HG02759 (cell line): ENCODE measurements at regions not wholly inside any gene's neighbourhood (a gene's known extent, or its start where the extent isn't known, plus 50 kb on each side); places are given as distances from the start of the nearest gene placed in this dataset.
"Not testable (repeated sequence)": the region's sequence is repeated elsewhere in the genome, so short reads cannot be mapped to it uniquely, and the experiment has no call there.

Experiments
- ATAC-seq: cut with Tn5 transposase; IDR thresholded peaks from one replicate; pipeline ENCODE4 v1.9.1; 2021; ENCODE audit warnings: mild to moderate bottlenecking, moderate library complexity; ENCODE audit not compliant: unreplicated experiment

GRCh38 chr9:110013064-110013463 lies 194.9 kb downstream of the C9orf152 start:
- no peak for ATAC-seq

GRCh38 chr9:110015759-110016158 lies 192.2 kb downstream of the C9orf152 start:
- no peak for ATAC-seq

DNA sequence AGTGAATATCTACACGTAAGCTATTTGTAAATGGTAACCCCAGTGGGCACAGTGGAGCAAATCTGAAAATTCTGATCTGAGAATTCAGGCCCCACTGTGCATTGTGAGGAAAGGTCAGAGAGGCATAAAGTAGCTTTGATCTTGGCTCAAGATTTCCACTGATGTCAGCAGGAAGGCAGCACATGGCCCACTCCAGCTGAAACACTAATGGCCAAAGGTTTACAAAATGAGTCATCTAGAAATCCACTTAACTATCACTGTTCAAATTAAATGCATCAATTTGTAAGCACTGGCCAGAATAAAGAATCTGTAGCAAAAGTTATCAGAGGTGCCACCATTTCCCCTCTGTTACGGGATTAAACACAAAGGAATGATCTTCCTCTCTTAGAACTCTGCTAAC lies 191.6 kb downstream of the C9orf152 start:
- no peak for ATAC-seq

DNA sequence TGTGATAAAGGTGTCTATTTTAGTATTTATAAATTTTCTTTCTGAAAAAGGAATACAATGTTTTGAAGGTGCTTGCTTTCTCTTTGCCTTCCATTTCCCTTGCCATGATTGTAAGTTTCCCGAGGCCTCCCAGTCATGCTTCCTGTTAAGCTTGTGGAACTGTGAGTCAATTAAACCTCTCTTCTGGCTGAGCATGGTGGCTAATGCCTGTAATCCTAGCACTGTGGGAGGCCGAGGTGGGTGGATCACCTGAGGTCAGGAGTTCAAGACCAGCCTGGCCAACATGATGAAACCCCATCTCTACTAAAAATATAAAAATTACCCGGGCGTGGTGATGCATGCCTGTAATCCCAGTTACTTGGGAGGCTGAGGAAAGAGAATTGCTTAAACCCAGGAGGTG lies 187.7 kb downstream of the C9orf152 start:
- not testable (repeated sequence) for ATAC-seq

GRCh38 chr9:110021891-110022290 lies 186.1 kb downstream of the C9orf152 start:
- peak; percentile 96 for ATAC-seq

DNA sequence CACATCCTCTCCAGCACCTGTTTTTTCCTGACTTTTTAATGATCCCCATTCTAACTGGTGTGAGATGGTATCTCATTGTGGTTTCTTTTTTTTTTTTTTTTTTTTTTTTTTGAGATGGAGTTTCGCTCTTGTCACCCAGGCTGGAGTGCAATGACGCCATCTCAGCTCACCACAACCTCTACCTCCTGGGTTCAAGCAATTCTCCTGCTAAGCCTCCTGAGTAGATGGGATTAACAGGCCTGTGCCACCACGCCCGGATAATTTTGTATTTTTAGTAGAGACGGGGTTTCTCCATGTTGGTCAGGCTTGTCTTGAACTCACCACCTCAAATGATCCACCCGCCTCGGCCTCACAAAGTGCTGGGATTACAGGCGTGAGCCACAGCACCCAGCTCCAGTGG lies 184.7 kb downstream of the C9orf152 start:
- not testable (repeated sequence) for ATAC-seq

GRCh38 chr9:110025551-110026170 lies 182.3 kb downstream of the C9orf152 start:
- ATAC-seq, result peak; percentile 39

DNA sequence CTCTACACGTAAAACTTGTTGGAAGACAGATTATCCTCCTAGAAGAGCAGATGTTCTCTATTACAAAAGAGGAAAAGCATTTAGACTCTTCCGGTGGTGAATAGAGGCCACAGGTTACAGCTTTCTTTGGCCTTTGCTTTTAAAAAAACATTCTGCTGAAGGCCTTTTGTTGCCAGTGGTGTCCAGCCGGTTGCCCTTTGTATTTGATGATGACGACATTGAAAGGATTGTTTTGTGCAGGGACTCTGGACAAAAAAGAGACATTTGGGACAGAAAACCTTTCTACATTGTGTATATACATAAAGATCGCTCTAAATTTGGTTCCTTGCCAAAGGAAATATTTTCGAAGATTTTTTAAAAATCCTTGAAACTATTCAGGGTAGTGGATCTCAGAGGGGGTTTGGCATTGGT lies 180.3 kb downstream of the C9orf152 start:
- no peak for ATAC-seq

DNA sequence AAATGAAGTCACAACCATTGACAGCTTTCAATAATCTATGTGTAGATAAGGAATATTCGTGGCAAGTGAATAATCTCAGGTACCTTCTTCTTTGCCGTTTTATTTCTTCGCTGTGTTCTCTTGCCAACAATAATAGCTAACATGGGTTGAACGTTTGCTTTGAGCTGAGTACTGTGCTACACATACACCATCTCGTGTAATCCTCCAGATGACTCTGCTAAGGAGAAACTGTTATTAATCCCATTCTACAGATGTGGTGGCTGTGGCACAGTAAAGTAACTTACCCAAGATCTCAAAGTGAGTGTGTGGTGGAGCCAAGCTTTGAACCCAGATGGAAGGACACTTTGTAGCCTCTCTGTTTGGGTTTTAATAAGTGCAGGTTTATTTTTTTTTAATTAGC lies 179.7 kb downstream of the C9orf152 start:
- ATAC-seq, result no peak

- no peak for ATAC-seq
These were observed 179.3 kb downstream of the C9orf152 start for GRCh38 chr9:110028676-110029075.

DNA sequence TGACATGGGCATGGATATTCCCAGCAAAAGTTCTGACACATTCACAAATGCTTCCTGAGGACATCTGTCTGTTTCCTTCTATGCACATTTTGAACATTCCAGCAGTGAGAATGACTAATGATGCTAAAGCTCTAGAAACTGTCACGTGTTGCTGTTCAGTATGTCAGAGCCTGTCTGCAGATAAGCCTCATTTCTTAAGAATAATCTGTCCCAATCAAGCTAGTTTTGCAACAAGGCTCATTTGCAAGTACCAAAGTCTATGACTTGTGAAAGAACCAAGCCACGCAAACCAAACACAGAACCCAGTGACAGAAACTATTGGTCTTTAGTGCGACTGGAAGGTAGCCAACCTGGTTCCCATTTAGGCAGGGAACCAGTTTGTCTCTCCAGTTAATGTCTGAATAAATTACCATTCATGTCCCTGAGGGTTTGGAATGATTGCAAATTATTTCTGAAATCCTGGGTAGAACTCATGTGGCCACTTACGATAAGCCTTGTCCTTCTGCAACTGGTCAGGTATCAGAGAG lies 178.5 kb downstream of the C9orf152 start:
- ATAC-seq, result no peak

DNA sequence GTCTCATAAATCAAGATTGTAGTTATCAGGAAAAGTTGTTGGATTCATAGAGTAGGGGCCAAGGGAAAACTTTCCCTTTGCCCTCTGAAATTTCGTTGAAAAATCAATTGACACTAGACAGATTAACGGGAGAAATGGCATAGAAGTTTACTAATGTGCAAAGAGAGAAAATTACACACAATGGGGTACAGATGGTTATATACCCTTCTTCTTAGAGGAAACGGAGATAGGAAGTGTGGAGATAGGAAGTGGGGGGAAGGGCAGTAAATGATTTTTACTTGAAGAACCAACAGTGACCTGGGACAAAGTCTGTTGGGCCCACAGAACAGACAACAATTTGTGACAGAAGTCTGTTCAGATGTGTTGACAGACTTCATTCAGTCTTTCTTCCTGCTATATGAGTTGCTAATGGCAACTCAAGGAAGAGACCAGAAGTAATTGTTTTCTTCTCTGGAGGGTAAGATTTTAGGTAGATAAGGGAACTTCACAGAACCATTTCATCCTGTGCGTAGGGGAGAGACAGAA lies 177.9 kb downstream of the C9orf152 start:
- ATAC-seq, result no peak

GRCh38 chr9:110030632-110031031 lies 177.3 kb downstream of the C9orf152 start:
- ATAC-seq, result no peak

DNA sequence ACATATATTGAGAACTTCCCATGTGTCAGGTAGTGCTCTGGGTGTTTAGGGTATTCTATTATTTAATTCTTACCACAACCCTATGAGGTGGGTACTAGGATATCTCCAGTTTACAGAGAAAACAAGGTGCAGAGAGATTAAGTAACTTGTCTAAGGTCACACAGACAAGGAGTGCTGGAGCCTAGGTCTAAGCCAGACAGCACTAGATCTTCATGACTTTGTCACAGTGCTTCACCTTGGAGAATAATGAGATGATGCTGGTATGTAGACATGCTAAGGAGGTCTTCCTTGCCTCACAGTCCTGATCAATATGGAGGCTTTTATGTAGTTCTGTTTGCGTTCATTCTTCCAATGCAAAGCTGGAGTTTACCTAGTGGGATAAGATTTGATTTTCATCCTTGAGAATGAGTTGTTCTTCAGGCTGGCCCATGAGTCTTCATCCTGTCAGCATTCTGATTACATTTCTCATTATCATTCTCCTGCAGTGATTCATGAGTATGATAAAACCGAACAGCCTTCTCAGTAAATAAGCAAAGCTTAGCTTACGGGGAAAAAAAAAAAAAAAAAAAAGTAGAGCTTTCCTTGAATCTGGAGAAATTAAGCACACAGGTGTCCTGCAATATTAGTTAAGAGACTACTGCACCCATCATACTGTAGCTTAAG lies 176.3 kb downstream of the C9orf152 start:
- ATAC-seq, result no peak

GRCh38 chr9:110032532-110032931 lies 175.4 kb downstream of the C9orf152 start:
- ATAC-seq, result not testable (repeated sequence)

DNA sequence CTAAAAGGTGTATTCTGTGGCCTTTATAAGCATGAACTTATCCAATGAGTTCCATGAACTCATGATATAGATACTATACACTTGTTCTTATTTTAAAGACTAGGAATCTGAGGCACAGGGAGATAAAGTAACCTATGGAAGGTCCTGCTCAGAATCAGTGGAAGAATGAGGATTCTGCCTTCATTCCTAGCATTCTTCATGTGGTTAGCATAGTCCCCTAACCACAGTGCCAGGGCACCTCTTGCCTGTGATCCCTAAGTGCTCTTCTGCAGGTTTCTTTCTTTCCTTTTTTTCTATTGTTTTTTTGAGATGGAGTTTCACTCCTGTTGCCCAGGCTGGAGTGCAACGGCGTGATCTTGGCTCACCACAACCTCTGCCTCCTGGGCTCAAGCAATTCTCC lies 174.1 kb downstream of the C9orf152 start:
- no peak for ATAC-seq

DNA sequence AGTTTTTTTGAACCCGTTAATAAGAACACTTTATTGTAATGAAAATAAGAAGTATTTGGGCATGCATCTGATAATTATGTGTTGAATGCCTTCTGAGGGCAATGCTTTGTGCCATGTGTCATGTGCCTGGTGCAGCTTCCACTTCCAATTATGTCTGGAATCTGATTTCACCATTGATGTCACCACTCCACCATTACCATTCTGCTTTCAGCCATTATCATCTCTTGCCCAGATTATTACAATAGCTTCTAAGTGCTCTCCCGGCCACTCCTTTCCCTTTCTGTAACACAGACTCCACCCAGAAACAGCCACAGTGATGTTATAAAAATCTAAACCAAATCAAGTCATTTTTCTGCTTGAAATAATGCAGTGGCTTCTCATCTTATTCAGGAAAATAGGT lies 171.7 kb downstream of the C9orf152 start:
- no peak for ATAC-seq

GRCh38 chr9:110040788-110041187 lies 167.2 kb downstream of the C9orf152 start:
- no peak for ATAC-seq

GRCh38 chr9:110041452-110041851 lies 166.5 kb downstream of the C9orf152 start:
- ATAC-seq, result no peak

GRCh38 chr9:110047232-110047954 lies 160.6 kb downstream of the C9orf152 start:
- ATAC-seq, result no peak

DNA sequence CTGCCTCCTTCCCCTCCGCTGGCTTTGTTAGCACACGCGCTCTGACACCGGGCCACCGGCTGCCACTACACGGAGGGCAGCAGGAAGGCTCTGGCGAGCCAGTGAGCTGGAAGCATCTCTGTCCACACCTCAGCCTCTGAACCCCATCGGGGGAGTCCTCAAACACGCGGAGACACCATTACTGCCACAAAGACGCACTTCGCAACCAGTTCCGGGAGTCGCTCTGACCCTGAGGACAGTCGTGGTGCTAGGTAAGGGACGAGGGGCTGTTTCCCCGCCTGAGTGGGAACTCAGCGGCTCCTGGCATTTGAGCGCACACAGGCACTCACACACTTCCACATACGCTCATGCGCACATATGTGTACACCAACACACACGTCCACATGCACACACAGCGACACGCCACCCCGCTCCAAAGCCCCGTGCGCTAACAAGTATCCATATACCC lies 160.0 kb downstream of the C9orf152 start:
- ATAC-seq, result peak; percentile 41
